ENCODE measurements at regions not wholly inside any gene's neighbourhood (a gene's known extent, or its start where the extent isn't known, plus 50 kb on each side); places are given as distances from the start of the nearest gene placed in this dataset.

DNA sequence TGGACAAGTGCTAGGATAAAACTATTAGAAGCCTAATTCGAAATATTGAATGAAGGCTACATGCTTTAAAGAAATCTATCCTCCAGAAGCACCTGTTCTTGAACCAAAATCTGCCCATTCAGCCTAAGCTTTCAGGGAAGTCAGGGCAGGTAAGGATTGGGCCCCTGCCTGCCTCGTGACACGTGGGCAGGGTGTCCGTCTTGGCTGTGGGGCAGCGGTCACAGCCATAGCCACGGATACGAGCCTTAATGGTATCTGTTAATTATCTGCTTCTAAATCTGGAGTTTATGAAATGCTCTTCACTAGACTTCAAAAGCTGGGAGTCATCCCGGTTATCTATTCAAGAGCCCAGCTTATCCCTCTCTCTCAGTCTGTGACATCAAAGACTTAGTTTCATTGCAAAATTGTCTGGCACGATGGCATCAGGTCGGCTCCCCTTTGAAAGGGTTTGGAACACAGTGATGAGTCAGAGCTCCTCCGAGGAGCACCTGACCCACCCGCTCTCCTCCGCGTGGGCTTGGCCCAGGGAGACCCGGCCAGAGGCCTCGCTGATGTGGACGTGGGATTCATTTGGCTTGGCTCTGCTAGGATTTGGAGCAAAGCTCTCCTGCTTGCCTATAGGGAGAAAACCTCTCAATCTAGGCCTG, 135.9 kb downstream of the MACROH2A1 start:
- no peak for TF ChIP-seq ARNT (IDR thresholded peaks at IDR 0.05)
- no peak for TF ChIP-seq BHLHE40 (IDR thresholded peaks at IDR 0.05; ENCODE audit: borderline replicate concordance)
- TF ChIP-seq ELF4 (IDR thresholded peaks at IDR 0.05) = no peak
- no peak for TF ChIP-seq SP1 (IDR thresholded peaks at IDR 0.05)
- TF ChIP-seq FOXK2 (IDR thresholded peaks at IDR 0.05) = no peak
- TF ChIP-seq SUZ12 (IDR thresholded peaks at IDR 0.05) = no peak
- TF ChIP-seq FOXM1 (IDR thresholded peaks at IDR 0.05; ENCODE audit: borderline replicate concordance) = no peak
- no peak for TF ChIP-seq TARDBP (IDR thresholded peaks at IDR 0.05)
- TF ChIP-seq ZNF384 (IDR thresholded peaks at IDR 0.05) = no peak
- no peak for TF ChIP-seq LEF1 (IDR thresholded peaks at IDR 0.05; ENCODE audit: borderline replicate concordance)
- TF ChIP-seq FOXA1 (IDR thresholded peaks at IDR 0.05) = no peak
- no peak for TF ChIP-seq HDGF (IDR thresholded peaks at IDR 0.05; ENCODE audit: borderline replicate concordance)
- TF ChIP-seq, protein P1, sequence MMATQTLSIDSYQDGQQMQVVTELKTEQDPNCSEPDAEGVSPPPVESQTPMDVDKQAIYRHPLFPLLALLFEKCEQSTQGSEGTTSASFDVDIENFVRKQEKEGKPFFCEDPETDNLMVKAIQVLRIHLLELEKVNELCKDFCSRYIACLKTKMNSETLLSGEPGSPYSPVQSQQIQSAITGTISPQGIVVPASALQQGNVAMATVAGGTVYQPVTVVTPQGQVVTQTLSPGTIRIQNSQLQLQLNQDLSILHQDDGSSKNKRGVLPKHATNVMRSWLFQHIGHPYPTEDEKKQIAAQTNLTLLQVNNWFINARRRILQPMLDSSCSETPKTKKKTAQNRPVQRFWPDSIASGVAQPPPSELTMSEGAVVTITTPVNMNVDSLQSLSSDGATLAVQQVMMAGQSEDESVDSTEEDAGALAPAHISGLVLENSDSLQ (IDR thresholded peaks at IDR 0.05) = no peak

Measured in HEK293T (cell line).